Heart left ventricle (tissue), 13 donors: ENCODE measurements at regions not wholly inside any gene's neighbourhood (a gene's known extent, or its start where the extent isn't known, plus 50 kb on each side); places are given as distances from the start of the nearest gene placed in this dataset.

Experiments used
- CTCF ChIP-seq, 12 donors: fragments of 200-600 bp; sonication (generic) in 4 of 12; IDR thresholded peaks; one replicate each; pipeline versions ENCODE4 v1.5.0 to v1.8.0; 2018 to 2022; ENCODE audit warnings: antibody characterized with exemption in 12 of 12, mild to moderate bottlenecking in 5 of 12
- POLR2A ChIP-seq, 2 donors: fragments of 450-650 bp; IDR thresholded peaks; one replicate each; pipeline ENCODE4 v1.6.1; 2017; ENCODE audit warnings: antibody characterized with exemption in 2 of 2, mild to moderate bottlenecking in 2 of 2, moderate library complexity in 2 of 2
- donor health status: ischemic (EF 13 %, LVEDD 7.1; RV severe dilation, severe dysfunction).
- donor health status: DM: no; HTN: yes; CAD: no.
- donor health status: DM: no; HTN: no; CAD: no.
- donor health status: ischemic (EF 25% LVEDD 6.9; RV normal size, moderate dysfunction).
- donor health status: ischemic (EF 25% LVEDD 5.7; RV mildly dilated, moderate dysfunction).
- donor health status: ischemic (EF 35%, LVEDD 5.7; RV mildly dilated, moderate dysfunction).
- donor health status: nonischemic (EF 11% LVEDD 7.7; RV severe dilation, severe dysfunction).
- donor health status: DM: yes; HTN: yes; CAD: no.
- donor health status: PGD.
- donor health status: ischemic (EF 29% LVEDD 5.4; RV normal size, mild dysfunction).
- donor health status: nonischemic (EF 23%, LVEDD 6.1; RV moderate dilation, normal function).

GRCh38 chr3:68032209-68032608 lies 377.8 kb upstream of the SUCLG2 start:
- TF ChIP-seq CTCF (IDR thresholded peaks at IDR 0.05), result no peak
- TF ChIP-seq POLR2A (IDR thresholded peaks at IDR 0.05), result no peak
